ENCODE measurements at regions not wholly inside any gene's neighbourhood (a gene's known extent, or its start where the extent isn't known, plus 50 kb on each side); places are given as distances from the start of the nearest gene placed in this dataset.
A peak's percentile ranks its signal among the peaks of the same experiment; 100 is the strongest.

DNA sequence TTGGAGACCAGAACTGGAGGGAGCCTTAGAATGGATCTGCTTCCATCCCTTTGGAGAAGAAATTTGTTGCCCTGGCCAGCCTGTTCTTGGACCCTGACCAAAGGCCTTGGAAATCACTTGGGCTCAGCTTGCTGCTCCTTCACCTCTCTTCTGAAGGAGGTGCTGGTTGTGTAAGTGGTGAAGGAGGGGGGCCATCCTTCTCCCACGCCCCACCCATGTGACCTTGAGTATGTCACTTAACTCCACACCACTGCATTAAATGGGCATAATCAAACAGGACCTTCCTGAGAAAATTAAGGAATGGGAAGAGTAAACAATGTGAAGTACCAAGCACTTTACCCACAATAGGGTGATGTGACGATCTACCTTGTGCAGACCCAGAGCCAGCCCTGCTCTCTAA, 68.3 kb upstream of the GJB5 start:
- no peak for DNase-seq (ENCODE audit: low read depth)
- Histone ChIP-seq H3K4me3 (ENCODE audit: low read depth, low read length) (no peak overlapping the region), H3K36me3 (ENCODE audit: control insufficient read depth, insufficient read depth, low read length) (no peaks in the 10 kb centered on the region), H3K27me3 (ENCODE audit: control insufficient read depth, insufficient read depth, low read length) (peaks cover 6% of the 10 kb centered on the region)
- TF ChIP-seq, protein P1, sequence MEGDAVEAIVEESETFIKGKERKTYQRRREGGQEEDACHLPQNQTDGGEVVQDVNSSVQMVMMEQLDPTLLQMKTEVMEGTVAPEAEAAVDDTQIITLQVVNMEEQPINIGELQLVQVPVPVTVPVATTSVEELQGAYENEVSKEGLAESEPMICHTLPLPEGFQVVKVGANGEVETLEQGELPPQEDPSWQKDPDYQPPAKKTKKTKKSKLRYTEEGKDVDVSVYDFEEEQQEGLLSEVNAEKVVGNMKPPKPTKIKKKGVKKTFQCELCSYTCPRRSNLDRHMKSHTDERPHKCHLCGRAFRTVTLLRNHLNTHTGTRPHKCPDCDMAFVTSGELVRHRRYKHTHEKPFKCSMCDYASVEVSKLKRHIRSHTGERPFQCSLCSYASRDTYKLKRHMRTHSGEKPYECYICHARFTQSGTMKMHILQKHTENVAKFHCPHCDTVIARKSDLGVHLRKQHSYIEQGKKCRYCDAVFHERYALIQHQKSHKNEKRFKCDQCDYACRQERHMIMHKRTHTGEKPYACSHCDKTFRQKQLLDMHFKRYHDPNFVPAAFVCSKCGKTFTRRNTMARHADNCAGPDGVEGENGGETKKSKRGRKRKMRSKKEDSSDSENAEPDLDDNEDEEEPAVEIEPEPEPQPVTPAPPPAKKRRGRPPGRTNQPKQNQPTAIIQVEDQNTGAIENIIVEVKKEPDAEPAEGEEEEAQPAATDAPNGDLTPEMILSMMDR (IDR thresholded peaks at IDR 0.05; ENCODE audit: insufficient read depth, low read length, severe bottlenecking) = no peak
- no peak for FAIRE-seq

DNA sequence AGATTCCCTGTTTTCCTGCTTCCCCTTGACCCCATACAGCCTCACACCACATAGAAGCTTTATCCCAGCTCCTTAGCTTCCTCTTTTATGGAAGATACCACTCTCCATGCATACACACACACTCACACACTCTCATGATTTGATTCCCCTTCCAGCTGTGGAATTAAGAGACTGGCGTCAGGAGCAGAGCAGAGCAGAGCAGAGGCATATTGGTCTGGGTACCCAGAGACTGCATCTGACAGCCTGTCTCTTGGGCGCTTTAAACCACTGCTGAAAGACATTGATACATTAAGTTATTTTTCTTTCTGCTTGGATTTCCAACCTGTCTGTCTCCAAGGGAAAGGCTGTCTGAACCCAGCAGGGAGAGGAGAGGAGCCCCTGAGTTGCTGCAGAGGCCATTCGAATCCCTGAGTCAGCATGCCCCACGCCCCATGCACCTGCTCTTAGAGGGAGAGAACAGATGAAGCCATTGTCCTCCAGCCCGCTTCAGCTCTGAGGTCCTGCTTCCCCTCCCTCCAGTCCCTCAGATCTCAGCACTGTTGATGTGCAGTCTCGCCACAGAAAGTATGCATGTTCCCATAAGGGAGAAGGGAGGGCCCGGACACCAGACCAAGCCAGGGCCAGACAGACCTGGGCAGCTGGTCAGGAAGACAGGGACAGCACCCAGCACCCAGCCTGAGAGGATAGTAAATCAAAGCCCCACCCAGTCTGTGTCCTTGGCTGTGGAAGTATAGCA, 66.7 kb upstream of the GJB5 start:
- H3K36me3 ChIP-seq (ENCODE audit: control insufficient read depth, insufficient read depth, low read length) = no peaks in the 10 kb centered on the region
- TF ChIP-seq, protein P1 (IDR thresholded peaks at IDR 0.05; ENCODE audit: insufficient read depth, low read length, severe bottlenecking) = no peak
- no peak for DNase-seq (ENCODE audit: low read depth)
- no peak overlapping the region for H3K4me3 ChIP-seq (ENCODE audit: low read depth, low read length)
- H3K27me3 ChIP-seq (ENCODE audit: control insufficient read depth, insufficient read depth, low read length) = peaks cover 8% of the 10 kb centered on the region
- FAIRE-seq = no peak

DNA sequence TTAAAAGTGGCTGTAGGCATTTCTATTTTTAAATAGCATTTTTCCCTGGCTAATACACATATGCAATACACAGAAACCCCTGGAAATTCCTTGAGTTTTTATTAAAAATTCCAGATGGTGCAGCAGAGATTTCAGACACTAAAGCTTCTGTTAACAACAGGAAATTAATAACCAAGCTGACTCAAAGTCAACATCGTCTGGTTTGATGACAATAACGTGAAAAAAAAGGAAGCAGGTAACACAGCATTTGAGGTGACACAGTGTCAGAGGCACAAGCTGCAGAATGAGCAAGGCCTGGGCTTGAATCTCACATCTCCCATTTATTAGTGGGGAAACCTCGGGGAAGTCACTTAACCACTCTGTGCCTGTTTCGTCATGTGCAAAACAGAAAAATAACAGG, 64.6 kb upstream of the GJB5 start:
- peak; percentile 64 for DNase-seq (ENCODE audit: low read depth)
- FAIRE-seq = no peak
- Histone ChIP-seq H3K4me3 (ENCODE audit: low read depth, low read length) (no peak overlapping the region), H3K27me3 (ENCODE audit: control insufficient read depth, insufficient read depth, low read length) (peaks cover 9% of the 10 kb centered on the region), H3K36me3 (ENCODE audit: control insufficient read depth, insufficient read depth, low read length) (no peaks in the 10 kb centered on the region)
- TF ChIP-seq, protein P1 (IDR thresholded peaks at IDR 0.05; ENCODE audit: insufficient read depth, low read length, severe bottlenecking) = no peak

DNA sequence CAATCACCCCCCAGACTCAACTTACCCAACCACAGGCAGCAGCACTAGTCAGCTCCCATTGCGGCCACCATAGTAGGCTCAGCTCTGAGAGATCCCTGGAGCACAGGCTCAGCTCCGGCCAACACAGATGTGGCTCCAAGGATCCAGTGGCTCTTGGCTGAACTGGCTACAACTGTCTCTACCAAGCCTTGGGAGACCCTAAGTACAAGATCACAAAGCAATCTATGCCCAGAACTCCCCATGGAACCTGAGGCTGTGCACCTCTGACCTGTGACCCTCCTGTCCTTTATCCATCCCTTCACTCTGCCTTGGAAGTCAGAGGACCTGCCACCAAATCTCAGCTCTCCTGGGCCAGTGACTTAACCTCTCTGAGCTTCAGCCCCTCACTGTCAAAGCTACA, 61.8 kb upstream of the GJB5 start:
- FAIRE-seq (no peak), DNase-seq (ENCODE audit: low read depth) (no peak)
- TF ChIP-seq, protein P1 (IDR thresholded peaks at IDR 0.05; ENCODE audit: insufficient read depth, low read length, severe bottlenecking) = no peak
- Histone ChIP-seq H3K36me3 (ENCODE audit: control insufficient read depth, insufficient read depth, low read length) (no peaks in the 10 kb centered on the region), H3K4me3 (ENCODE audit: low read depth, low read length) (no peak overlapping the region), H3K27me3 (ENCODE audit: control insufficient read depth, insufficient read depth, low read length) (peaks cover 7% of the 10 kb centered on the region)

DNA sequence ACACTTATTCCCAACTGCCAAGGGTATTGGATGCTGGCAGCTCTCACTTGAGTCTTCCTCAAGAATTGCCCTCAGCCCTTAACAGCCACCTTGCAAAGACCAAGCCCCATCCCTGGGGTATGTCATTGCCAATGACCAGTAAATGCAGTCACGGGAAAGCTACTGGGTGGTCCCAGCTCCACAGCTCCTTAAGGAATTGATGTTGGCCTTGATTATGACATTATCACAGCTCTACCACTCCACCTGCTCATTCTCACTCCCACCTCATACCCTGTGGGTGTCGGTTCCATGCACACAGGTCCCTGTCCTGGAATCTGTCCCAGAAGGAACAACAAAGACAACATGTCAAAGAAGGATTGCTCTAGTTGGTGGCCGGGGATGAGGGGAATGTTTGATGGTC, 60.5 kb upstream of the GJB5 start:
- Histone ChIP-seq H3K27me3 (ENCODE audit: control insufficient read depth, insufficient read depth, low read length) (peaks cover 2% of the 10 kb centered on the region), H3K36me3 (ENCODE audit: control insufficient read depth, insufficient read depth, low read length) (no peaks in the 10 kb centered on the region), H3K4me3 (ENCODE audit: low read depth, low read length) (no peak overlapping the region)
- FAIRE-seq (peak; percentile 72), DNase-seq (ENCODE audit: low read depth) (no peak)
- TF ChIP-seq, protein P1 (IDR thresholded peaks at IDR 0.05; ENCODE audit: insufficient read depth, low read length, severe bottlenecking) = no peak

DNA sequence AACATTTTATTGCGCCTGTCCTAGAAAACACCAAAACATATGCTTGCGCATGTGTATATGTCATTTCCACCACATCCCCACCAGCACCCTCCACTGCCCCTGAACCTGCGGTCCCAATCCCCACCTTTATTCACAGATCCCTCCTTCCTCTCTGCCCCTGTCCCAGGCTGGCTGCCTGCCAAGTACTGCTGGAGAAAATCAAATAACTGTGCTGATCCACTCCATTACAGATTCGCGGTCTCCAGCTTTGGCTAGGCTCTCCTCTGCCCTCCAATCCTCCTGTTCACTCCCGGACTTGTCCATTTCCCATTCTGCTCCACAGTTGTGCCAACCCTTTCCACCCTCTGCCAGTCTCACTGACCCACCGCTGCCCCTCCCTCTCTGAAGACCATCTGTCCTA, 59.3 kb upstream of the GJB5 start:
- H3K4me3 ChIP-seq (ENCODE audit: low read depth, low read length) = no peak overlapping the region
- FAIRE-seq (no peak), DNase-seq (ENCODE audit: low read depth) (no peak)
- peaks cover 2% of the 10 kb centered on the region for H3K27me3 ChIP-seq (ENCODE audit: control insufficient read depth, insufficient read depth, low read length)
- TF ChIP-seq, protein P1 (IDR thresholded peaks at IDR 0.05; ENCODE audit: insufficient read depth, low read length, severe bottlenecking) = no peak
- H3K36me3 ChIP-seq (ENCODE audit: control insufficient read depth, insufficient read depth, low read length) = no peaks in the 10 kb centered on the region

Measured in bronchial epithelial cell (primary cell).